GM10266 (cell line): ENCODE measurements at regions not wholly inside any gene's neighbourhood (a gene's known extent, or its start where the extent isn't known, plus 50 kb on each side); places are given as distances from the start of the nearest gene placed in this dataset.

ENCODE experiments used
- DNase-seq: peaks from one replicate; pipeline ENCODE4 v3.0.0; 2012; ENCODE audit errors: extremely low spot score
- TF ChIP-seq, protein P1 (sequence below): IDR thresholded peaks from 2 replicates; pipeline ENCODE4 v1.5.1; 2012; ENCODE audit warnings: mild to moderate bottlenecking, low read depth; ENCODE audit not compliant: control insufficient read depth, insufficient read depth; ENCODE audit errors: missing control alignments

DNA sequence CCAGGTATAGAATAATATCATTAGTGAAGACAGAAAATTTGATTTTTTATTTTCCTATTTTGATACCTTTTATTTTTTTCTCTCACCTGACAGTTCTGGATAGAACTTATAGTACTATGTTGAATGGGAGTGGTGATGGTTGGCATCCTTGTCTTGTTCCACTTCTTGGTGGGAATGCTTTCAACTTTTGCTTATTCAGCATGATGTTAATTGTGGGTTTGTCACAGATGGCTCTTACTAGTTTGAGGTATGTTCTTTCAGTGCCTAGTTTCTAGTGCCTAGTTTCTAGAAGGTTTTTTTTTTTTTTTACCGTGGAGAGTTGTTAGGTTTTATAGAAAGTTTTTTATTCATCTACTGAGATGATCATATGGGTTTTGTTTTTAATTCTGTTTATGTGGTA lies 516.3 kb upstream of the NOVA1 start:
- TF ChIP-seq, protein P1, sequence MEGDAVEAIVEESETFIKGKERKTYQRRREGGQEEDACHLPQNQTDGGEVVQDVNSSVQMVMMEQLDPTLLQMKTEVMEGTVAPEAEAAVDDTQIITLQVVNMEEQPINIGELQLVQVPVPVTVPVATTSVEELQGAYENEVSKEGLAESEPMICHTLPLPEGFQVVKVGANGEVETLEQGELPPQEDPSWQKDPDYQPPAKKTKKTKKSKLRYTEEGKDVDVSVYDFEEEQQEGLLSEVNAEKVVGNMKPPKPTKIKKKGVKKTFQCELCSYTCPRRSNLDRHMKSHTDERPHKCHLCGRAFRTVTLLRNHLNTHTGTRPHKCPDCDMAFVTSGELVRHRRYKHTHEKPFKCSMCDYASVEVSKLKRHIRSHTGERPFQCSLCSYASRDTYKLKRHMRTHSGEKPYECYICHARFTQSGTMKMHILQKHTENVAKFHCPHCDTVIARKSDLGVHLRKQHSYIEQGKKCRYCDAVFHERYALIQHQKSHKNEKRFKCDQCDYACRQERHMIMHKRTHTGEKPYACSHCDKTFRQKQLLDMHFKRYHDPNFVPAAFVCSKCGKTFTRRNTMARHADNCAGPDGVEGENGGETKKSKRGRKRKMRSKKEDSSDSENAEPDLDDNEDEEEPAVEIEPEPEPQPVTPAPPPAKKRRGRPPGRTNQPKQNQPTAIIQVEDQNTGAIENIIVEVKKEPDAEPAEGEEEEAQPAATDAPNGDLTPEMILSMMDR, result no peak
- DNase-seq, result no peak

DNA sequence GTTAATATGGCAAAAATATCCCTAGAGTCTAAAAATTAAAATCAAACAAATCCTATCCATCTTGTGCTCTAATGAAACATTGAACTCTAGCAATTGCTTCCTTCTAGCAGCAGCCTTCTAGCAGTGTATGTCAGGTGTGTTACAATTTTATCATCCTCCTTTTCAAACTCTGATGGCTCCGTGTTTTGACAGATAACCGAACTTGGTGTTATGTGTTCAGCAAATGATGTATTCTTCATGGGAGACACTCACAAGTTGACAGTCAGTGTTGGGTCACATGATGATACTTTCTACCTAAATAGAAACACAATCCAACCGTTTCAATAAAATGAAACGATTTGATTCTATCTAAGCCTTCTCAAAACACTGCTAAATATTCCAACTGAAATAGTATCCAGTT lies 525.3 kb upstream of the NOVA1 start:
- no peak for DNase-seq
- TF ChIP-seq, protein P1, result no peak

DNA sequence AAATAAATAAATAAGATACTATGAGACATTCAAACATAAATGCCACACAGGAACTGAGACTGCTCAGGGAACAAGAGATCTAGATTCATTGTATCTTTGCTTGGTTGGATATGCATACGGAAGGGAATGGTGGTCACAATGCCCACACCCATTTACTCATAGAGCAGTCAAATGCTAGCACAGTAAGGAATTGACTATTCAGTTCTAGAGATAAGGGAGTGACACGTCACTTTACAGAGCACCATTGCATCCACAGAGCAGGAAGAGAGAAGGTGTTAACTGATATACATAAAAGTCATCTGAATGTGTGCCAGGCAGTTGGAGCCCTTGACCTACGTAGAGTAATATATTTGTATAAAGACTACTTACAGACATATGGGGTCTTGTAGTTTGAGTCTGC lies 530.0 kb upstream of the NOVA1 start:
- TF ChIP-seq, protein P1, result no peak
- no peak for DNase-seq

DNA sequence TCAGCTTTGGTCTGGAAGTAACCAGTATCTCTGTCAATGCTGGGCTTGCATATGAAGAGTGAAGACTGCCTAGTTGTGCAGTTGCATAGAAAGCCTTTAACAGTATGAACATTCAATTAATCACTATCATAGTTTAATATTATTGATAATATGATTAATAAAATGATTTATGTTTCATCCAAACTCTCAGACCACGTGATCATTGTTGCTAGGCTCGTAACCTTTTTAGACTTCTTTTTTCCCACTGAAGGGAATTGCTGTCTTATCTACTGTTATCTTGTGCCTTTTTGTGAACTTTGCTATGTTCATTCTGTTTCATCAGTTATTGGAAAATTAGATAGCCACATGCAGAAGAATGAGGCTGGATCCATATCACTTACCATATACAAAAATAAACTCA lies 536.4 kb upstream of the NOVA1 start:
- no peak for DNase-seq
- TF ChIP-seq, protein P1, result no peak

DNA sequence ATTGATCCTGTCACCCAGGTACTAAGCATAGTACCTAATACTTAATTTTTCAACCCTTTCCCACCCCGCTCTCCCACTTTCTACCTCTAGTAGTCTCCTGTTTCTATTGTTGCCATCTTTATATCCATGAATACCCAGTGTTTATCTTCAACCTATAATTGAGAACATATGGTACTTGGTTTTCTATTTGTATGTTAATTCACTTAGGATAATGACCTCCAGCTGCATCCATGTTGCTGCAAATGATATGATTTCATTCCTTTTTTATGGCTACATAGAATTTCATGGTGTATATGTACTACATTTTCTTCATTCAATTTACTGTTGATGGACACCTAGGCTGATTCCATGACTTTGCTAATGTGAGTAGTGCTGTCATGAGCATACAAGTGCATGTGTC lies 547.3 kb upstream of the NOVA1 start:
- DNase-seq, result no peak
- TF ChIP-seq, protein P1, result no peak

DNA sequence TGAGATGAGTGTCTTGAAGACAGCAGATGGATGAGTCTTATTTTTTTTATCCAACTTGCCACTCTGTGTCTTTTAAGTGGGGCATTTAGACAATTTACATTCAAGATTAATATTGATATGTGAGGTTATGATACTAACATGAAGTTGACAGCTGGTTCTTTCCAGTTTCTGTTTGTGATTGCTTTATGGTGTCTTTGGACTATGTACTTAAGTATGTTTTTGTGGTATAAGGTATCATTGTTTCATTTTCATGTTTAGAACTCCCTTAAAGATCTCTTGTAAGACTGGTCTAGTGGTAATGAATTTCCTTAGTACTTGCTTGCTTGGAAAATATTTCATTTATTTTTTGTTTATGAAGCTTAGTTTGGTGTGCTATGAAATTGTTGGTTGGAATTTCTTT lies 550.3 kb upstream of the NOVA1 start:
- no peak for DNase-seq
- TF ChIP-seq, protein P1, result no peak

DNA sequence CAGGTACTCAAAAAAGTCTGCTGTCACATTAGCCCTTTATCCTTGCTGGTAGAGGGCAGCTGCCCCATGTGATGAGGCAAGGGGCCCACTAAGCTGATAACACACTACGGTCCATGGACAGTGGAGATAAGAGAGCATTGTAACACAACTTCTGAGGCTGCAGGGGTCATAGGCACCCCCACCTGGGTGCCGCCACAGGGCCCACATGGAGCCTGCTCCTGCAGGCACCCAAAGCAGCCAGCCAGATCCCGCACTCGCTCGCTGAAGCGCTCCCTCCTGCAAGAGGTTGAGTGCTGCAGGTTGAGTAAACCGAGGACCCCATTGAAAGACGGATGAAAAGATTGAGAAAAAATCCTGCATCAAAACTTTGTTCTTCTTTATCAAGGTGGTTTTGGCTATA lies 566.3 kb upstream of the NOVA1 start:
- DNase-seq, result no peak
- TF ChIP-seq, protein P1, result no peak
